Mesendoderm (in vitro differentiated cells): ENCODE measurements at regions not wholly inside any gene's neighbourhood (a gene's known extent, or its start where the extent isn't known, plus 50 kb on each side); places are given as distances from the start of the nearest gene placed in this dataset.
"Not testable (repeated sequence)": the region's sequence is repeated elsewhere in the genome, so short reads cannot be mapped to it uniquely, and the experiment has no call there.

Source experiments
- DNase-seq: peaks from one replicate; pipeline ENCODE4 v3.0.0; 2013
- H2AK5ac ChIP-seq: 2 replicates; pipeline ENCODE4 v1.6.1; 2013; ENCODE audit warnings: low read length, inconsistent platforms
- H2BK120ac ChIP-seq: 2 replicates; pipeline ENCODE4 v1.6.1; 2013; ENCODE audit warnings: low read depth, mild to moderate bottlenecking, low read length, moderate library complexity, mixed read lengths
- H2BK15ac ChIP-seq: replicated peaks from 2 replicates; pipeline ENCODE4 v1.6.1; 2013; ENCODE audit warnings: low read depth, mild to moderate bottlenecking, moderate library complexity
- H2BK5ac ChIP-seq: 2 replicates; pipeline ENCODE4 v1.6.1; 2013; ENCODE audit warnings: low read length, inconsistent platforms
- H3K18ac ChIP-seq: 2 replicates; pipeline ENCODE4 v1.6.1; 2013; ENCODE audit warnings: mild to moderate bottlenecking, low read length, mixed read lengths
- H3K23ac ChIP-seq: one replicate; pipeline ENCODE4 v1.6.1; 2013; ENCODE audit warnings: low read length
- H3K27ac ChIP-seq: 2 replicates; pipeline ENCODE4 v1.5.1; 2013; ENCODE audit warnings: low read depth, mild to moderate bottlenecking, inconsistent platforms, low read length, moderate library complexity
- H3K27me3 ChIP-seq: 2 replicates; pipeline ENCODE4 v1.6.1; 2013; ENCODE audit warnings: low read length, control low read depth, mild to moderate bottlenecking, inconsistent platforms; ENCODE audit not compliant: insufficient read depth, poor library complexity
- H3K36me3 ChIP-seq: 2 replicates; pipeline ENCODE4 v1.6.1; 2013; ENCODE audit warnings: low read length, inconsistent platforms; ENCODE audit not compliant: control insufficient read depth, insufficient read depth
- H3K4ac ChIP-seq: one replicate; pipeline ENCODE4 v1.6.1; 2013; ENCODE audit warnings: low read depth, mild to moderate bottlenecking, low read length, moderate library complexity
- H3K4me1 ChIP-seq: 2 replicates; pipeline ENCODE4 v1.6.1; 2013; ENCODE audit warnings: low read depth, low read length, inconsistent platforms; ENCODE audit not compliant: control insufficient read depth
- H3K4me2 ChIP-seq: 2 replicates; pipeline ENCODE4 v1.6.1; 2013; ENCODE audit warnings: low read length
- H3K4me3 ChIP-seq: 2 replicates; pipeline ENCODE4 v1.5.1; 2013; ENCODE audit warnings: mild to moderate bottlenecking, low read length
- H3K56ac ChIP-seq: one replicate; pipeline ENCODE4 v1.6.1; 2013; ENCODE audit warnings: low read length
- H3K79me1 ChIP-seq: 2 replicates; pipeline ENCODE4 v1.6.1; 2013; ENCODE audit warnings: low read length, inconsistent platforms
- H3K79me2 ChIP-seq: 2 replicates; pipeline ENCODE4 v1.6.1; 2013; ENCODE audit warnings: mild to moderate bottlenecking, low read length; ENCODE audit not compliant: control insufficient read depth, insufficient read depth
- H3K9ac ChIP-seq: 2 replicates; pipeline ENCODE4 v1.6.1; 2013; ENCODE audit warnings: low read length, inconsistent platforms
- H4K5ac ChIP-seq: one replicate; pipeline ENCODE4 v1.6.1; 2013; ENCODE audit warnings: low read length
- H4K8ac ChIP-seq: one replicate; pipeline ENCODE4 v1.6.1; 2013; ENCODE audit warnings: low read depth, mild to moderate bottlenecking, control low read depth, low read length, moderate library complexity
- WGBS: extraction: QIAGEN DNeasy Blood & Tissue Kit; methylation state at CpG from one replicate; pipeline ENCODE4 v1.1.7; 2013; ENCODE audit warnings: low lambda C conversion rate, missing lambda C conversion rate; ENCODE audit not compliant: insufficient coverage; ENCODE audit errors: extremely low coverage; 5-methylcytosine and 5-hydroxymethylcytosine counted together

- no peaks in the 10 kb centered on the region for H3K4me1 ChIP-seq
- H3K4me2 ChIP-seq: no peak overlapping the region
- no CpG with 5 or more reads among the region's 11 CpGs for WGBS
- H3K56ac ChIP-seq: no peak overlapping the region
- H3K27ac ChIP-seq: no peak overlapping the region
- no peak overlapping the region for H4K8ac ChIP-seq
- H2AK5ac ChIP-seq: no peak overlapping the region
- H4K5ac ChIP-seq: no peak overlapping the region
- H3K4ac ChIP-seq: no peak overlapping the region
- no peak overlapping the region for H3K18ac ChIP-seq
- H2BK5ac ChIP-seq: no peak overlapping the region
- no peak overlapping the region for H2BK120ac ChIP-seq
- H3K36me3 ChIP-seq: no peaks in the 10 kb centered on the region
- no peaks in the 10 kb centered on the region for H3K27me3 ChIP-seq
- H2BK15ac ChIP-seq: no peak overlapping the region
- DNase-seq: no peak
- no peak overlapping the region for H3K9ac ChIP-seq
- no peak overlapping the region for H3K4me3 ChIP-seq
- no peaks in the 10 kb centered on the region for H3K79me2 ChIP-seq
- no peaks in the 10 kb centered on the region for H3K79me1 ChIP-seq
- no peak overlapping the region for H3K23ac ChIP-seq
These were observed 191.3 kb downstream of the UBE3A start for GRCh38 chr15:25247407-25248038.

DNA sequence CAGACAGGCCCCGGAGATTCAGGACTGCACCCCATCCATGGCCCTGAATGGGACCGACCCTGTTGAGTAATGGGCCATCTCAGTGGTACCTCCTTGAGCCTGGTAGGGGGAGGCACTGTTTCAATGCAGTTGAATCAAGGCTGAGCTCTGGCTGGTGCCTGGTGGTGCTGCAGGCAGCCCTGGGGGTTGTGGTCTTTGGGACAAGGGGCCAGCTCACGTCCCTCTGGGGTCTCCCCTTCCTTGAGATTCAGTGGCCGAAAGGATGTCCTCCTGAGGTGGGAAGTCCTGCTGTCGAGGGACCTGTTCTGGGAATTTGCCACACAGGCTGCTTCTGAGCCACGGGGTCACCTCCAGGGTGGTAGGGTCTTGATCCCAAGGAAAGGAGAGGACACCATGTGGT lies 190.7 kb downstream of the UBE3A start:
- not testable (repeated sequence) for H3K36me3 ChIP-seq, H3K9ac ChIP-seq, H2AK5ac ChIP-seq, H2BK120ac ChIP-seq, H3K79me2 ChIP-seq, H3K4ac ChIP-seq, H3K18ac ChIP-seq, H3K27ac ChIP-seq, H2BK5ac ChIP-seq, H4K5ac ChIP-seq, H3K23ac ChIP-seq, H4K8ac ChIP-seq, H3K4me3 ChIP-seq, H2BK15ac ChIP-seq, H3K4me1 ChIP-seq, H3K56ac ChIP-seq, H3K79me1 ChIP-seq, DNase-seq, H3K4me2 ChIP-seq, H3K27me3 ChIP-seq
- no CpG with 5 or more reads among the region's 6 CpGs for WGBS

GRCh38 chr15:25248583-25249235 lies 190.1 kb downstream of the UBE3A start:
- Histone ChIP-seq H3K4ac (no peak overlapping the region), H3K27me3 (no peaks in the 10 kb centered on the region), H4K5ac (no peak overlapping the region), H3K23ac (no peak overlapping the region), H3K36me3 (no peaks in the 10 kb centered on the region), H2BK15ac (no peak overlapping the region), H3K56ac (no peak overlapping the region), H3K4me1 (no peaks in the 10 kb centered on the region), H3K79me2 (no peaks in the 10 kb centered on the region), H3K18ac (no peak overlapping the region), H3K4me3 (no peak overlapping the region), H3K9ac (no peak overlapping the region), H3K79me1 (no peaks in the 10 kb centered on the region), H2BK120ac (no peak overlapping the region), H2AK5ac (no peak overlapping the region), H4K8ac (no peak overlapping the region), H2BK5ac (no peak overlapping the region), H3K27ac (no peak overlapping the region), H3K4me2 (no peak overlapping the region)
- DNase-seq: no peak
- no CpG with 5 or more reads among the region's 8 CpGs for WGBS

- H2BK120ac ChIP-seq: no peak overlapping the region
- H3K4me2 ChIP-seq: no peak overlapping the region
- no peak overlapping the region for H3K56ac ChIP-seq
- H4K5ac ChIP-seq: no peak overlapping the region
- no peak overlapping the region for H3K27ac ChIP-seq
- H3K4ac ChIP-seq: no peak overlapping the region
- H3K4me3 ChIP-seq: no peak overlapping the region
- no peak overlapping the region for H3K23ac ChIP-seq
- no peak overlapping the region for H3K18ac ChIP-seq
- DNase-seq: no peak
- H3K27me3 ChIP-seq: no peaks in the 10 kb centered on the region
- no peak overlapping the region for H3K9ac ChIP-seq
- no peak overlapping the region for H2AK5ac ChIP-seq
- H3K79me2 ChIP-seq: no peaks in the 10 kb centered on the region
- no peak overlapping the region for H2BK5ac ChIP-seq
- no peaks in the 10 kb centered on the region for H3K4me1 ChIP-seq
- no CpG with 5 or more reads among the region's 13 CpGs for WGBS
- no peaks in the 10 kb centered on the region for H3K36me3 ChIP-seq
- no peak overlapping the region for H2BK15ac ChIP-seq
- H4K8ac ChIP-seq: no peak overlapping the region
- H3K79me1 ChIP-seq: no peaks in the 10 kb centered on the region
These were observed 189.4 kb downstream of the UBE3A start for GRCh38 chr15:25249236-25250010.

- Histone ChIP-seq H2BK120ac (no peak overlapping the region), H3K4me3 (no peak overlapping the region), H3K18ac (no peak overlapping the region), H3K4ac (no peak overlapping the region), H3K36me3 (no peaks in the 10 kb centered on the region), H3K4me2 (no peak overlapping the region), H3K4me1 (no peaks in the 10 kb centered on the region), H4K5ac (no peak overlapping the region), H4K8ac (no peak overlapping the region), H3K79me1 (no peaks in the 10 kb centered on the region), H3K79me2 (no peaks in the 10 kb centered on the region), H3K23ac (no peak overlapping the region), H3K27me3 (no peaks in the 10 kb centered on the region), H3K9ac (no peak overlapping the region), H2BK15ac (no peak overlapping the region), H2BK5ac (no peak overlapping the region), H2AK5ac (no peak overlapping the region), H3K56ac (no peak overlapping the region), H3K27ac (no peak overlapping the region)
- WGBS: no CpG with 5 or more reads among the region's 5 CpGs
- DNase-seq: no peak
These were observed 188.7 kb downstream of the UBE3A start for GRCh38 chr15:25250011-25250596.
